Pancreas (tissue), 10 donors: ENCODE measurements at regions not wholly inside any gene's neighbourhood (a gene's known extent, or its start where the extent isn't known, plus 50 kb on each side); places are given as distances from the start of the nearest gene placed in this dataset.

Source experiments
- ATAC-seq, 4 donors: fragments of 200-7000 bp; cut with Tn5 transposase; one replicate each; pipeline versions ENCODE4 v1.8.0 to v1.9.1; 2020; ENCODE audit warnings: mild to moderate bottlenecking in 4 of 4, moderate library complexity in 4 of 4
- DNase-seq, 6 donors: peaks; one replicate each; pipeline ENCODE4 v3.0.0-alpha.2; 2020
- FAIRE-seq: peaks from 2 replicates; lab custom pipeline; 2012; peaks lifted over from hg19 to GRCh38; lab: Jason Lieb, UNC
- H3K27ac ChIP-seq, 4 donors: fragments of 200-600 bp; sonication (generic); 1 replicate in 3 of 4; 2 replicates in 1 of 4; pipeline versions ENCODE4 v1.5.0 to v1.8.0; 2020
- H3K27me3 ChIP-seq, 4 donors: fragments of 200-600 bp; one replicate each; pipeline ENCODE4 v1.8.0; 2021
- H3K36me3 ChIP-seq, 3 donors: fragments of 200-600 bp; sonication (generic) in 1 of 3; one replicate each; pipeline versions ENCODE4 v1.5.0 to v1.8.0; 2020 to 2021
- H3K4me1 ChIP-seq, 3 donors: fragments of 200-600 bp; one replicate each; pipeline ENCODE4 v1.8.0; 2021
- H3K4me3 ChIP-seq, 4 donors: fragments of 200-600 bp; sonication (generic) in 2 of 4; one replicate each; pipeline versions ENCODE4 v1.5.0 to v1.8.0; 2020 to 2021
- H3K9me3 ChIP-seq, 4 donors: fragments of 200-600 bp; one replicate each; pipeline ENCODE4 v1.8.0; 2021
- WGBS, 2 donors: extraction: QIAGEN DNeasy Blood & Tissue Kit; methylation state at CpG; one replicate each; pipeline ENCODE4 v1.1.7; 2013; 5-methylcytosine and 5-hydroxymethylcytosine counted together
- intact Hi-C, 3 donors: fragments of 100-400 bp; cut with DNase I; formaldehyde crosslinking; loops; one replicate each; pipeline versions ENCODE4 v1.11.1 to v1.14.2; 2022
- TF ChIP-seq, protein P1 (sequence below), 4 donors: fragments of 200-600 bp; sonication (generic) in 3 of 4; IDR thresholded peaks; one replicate each; pipeline versions ENCODE4 v1.5.0 to v1.8.0; 2021; ENCODE audit warnings: antibody characterized with exemption in 4 of 4
- donor health status: healthy with polysubstance abuse.
- donor health status: DM: no; HTN: no; CAD: no; lungs with moderate emphysema.
- donor health status: DM: no; HTN: no; CAD: no.
- donor health status: control.
- donor health status: control.
- donor health status: Bipolar disorder and iron deficiency.
- donor health status: DM: yes; HTN: yes; CAD: no.
- donor health status: DM: no; HTN: no; CAD: no.
- donor health status: DM: no; HTN: no; CAD: no.
- donor health status: DM: yes; HTN: yes; CAD: no.

DNA sequence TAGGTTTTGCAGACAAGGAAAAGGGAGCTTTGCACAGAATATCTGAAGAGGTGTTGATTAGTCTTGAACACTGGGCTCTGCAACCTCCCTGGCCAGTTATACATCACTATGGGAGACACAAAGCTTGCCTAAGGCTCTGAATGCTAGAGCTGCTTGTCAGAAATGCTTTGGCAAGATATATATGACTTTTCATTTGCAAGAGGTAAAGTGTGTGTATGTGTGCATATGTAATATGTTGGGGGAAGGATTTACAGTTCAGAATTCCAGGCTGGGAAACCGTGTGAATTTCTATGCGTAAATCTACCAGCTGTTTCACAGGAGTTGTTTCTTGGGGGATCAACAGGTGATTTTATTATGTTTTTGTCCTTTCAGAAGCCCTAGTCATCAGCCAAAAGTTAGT, 350.9 kb downstream of the TMEM114 start:
- Histone ChIP-seq H3K4me3 (no peak overlapping the region), H3K27me3 (no peaks in the 10 kb centered on the region), H3K4me1 (no peaks in the 10 kb centered on the region), H3K9me3 (no peaks in the 10 kb centered on the region), H3K36me3 (no peaks in the 10 kb centered on the region), H3K27ac (no peak overlapping the region)
- DNase-seq (no peak), ATAC-seq (no peak), FAIRE-seq (no peak)
- WGBS, 2 donors: 49% methylated on average over 2 of the region's 2 CpGs
- intact Hi-C loops: loop anchor here in 1 of 3 donors (10.0 kb wide), 1 partner anchor 55 kb away; no protein-coding TSS in a partner anchor
- TF ChIP-seq, protein P1, sequence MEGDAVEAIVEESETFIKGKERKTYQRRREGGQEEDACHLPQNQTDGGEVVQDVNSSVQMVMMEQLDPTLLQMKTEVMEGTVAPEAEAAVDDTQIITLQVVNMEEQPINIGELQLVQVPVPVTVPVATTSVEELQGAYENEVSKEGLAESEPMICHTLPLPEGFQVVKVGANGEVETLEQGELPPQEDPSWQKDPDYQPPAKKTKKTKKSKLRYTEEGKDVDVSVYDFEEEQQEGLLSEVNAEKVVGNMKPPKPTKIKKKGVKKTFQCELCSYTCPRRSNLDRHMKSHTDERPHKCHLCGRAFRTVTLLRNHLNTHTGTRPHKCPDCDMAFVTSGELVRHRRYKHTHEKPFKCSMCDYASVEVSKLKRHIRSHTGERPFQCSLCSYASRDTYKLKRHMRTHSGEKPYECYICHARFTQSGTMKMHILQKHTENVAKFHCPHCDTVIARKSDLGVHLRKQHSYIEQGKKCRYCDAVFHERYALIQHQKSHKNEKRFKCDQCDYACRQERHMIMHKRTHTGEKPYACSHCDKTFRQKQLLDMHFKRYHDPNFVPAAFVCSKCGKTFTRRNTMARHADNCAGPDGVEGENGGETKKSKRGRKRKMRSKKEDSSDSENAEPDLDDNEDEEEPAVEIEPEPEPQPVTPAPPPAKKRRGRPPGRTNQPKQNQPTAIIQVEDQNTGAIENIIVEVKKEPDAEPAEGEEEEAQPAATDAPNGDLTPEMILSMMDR (IDR thresholded peaks at IDR 0.05): no peak

DNA sequence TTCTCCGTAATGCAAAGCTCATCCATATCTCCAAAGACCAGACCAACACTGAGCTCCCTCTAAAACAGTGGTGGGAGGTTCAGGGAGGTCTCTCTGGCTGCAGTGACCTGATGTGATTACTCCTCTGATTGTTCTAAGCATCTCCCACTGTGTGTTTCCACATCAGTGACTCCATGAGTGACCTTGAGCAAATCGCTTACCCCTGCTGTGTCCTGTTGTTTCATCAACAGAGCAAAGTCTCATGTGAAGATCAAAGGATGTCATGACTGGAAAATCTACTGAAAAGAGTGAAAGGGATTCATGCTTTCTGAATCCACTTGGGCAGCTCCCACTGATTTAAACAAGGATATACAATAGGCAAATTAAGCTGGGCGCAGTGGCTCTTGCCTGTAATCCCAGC, 352.9 kb downstream of the TMEM114 start:
- H3K4me3 ChIP-seq: no peak overlapping the region
- WGBS, 2 donors: 78 to 79% methylated on average over 3 of the region's 3 CpGs
- H3K9me3 ChIP-seq: no peaks in the 10 kb centered on the region
- DNase-seq (no peak), ATAC-seq (no peak), FAIRE-seq (no peak)
- intact Hi-C loops: loop anchor here in 1 of 3 donors (10.0 kb wide), 1 partner anchor 57 kb away; no protein-coding TSS in a partner anchor
- no peak overlapping the region for H3K27ac ChIP-seq
- H3K27me3 ChIP-seq: no peaks in the 10 kb centered on the region
- no peaks in the 10 kb centered on the region for H3K36me3 ChIP-seq
- no peaks in the 10 kb centered on the region for H3K4me1 ChIP-seq
- TF ChIP-seq, protein P1 (IDR thresholded peaks at IDR 0.05): no peak

DNA sequence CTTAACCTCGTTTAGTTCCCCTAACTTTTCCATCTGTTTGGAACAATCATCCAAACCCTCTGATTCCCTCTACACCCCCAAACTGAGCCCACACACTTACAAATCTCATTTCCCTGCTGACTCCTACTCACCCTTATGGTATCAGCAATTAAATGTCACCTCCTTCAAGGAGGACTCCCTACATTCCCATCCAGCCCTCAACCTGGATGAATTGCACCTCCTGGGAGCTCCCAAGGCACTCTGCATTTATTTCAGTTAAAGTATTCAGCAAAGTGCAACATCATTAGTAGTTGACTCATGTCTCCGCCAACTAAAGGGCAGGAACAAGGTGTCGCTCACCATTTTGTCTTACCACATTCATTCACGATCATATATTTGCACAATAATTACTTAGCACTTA, 353.5 kb downstream of the TMEM114 start:
- H3K4me1 ChIP-seq: no peaks in the 10 kb centered on the region
- no peaks in the 10 kb centered on the region for H3K36me3 ChIP-seq
- intact Hi-C loops: loop anchor here in 1 of 3 donors (10.0 kb wide), 1 partner anchor 58 kb away; no protein-coding TSS in a partner anchor
- H3K27ac ChIP-seq: no peak overlapping the region
- DNase-seq (no peak), FAIRE-seq (no peak), ATAC-seq (no peak)
- 67 to 77% methylated on average over 4 of the region's 4 CpGs for WGBS, 2 donors
- H3K4me3 ChIP-seq: no peak overlapping the region
- H3K27me3 ChIP-seq: no peaks in the 10 kb centered on the region
- TF ChIP-seq, protein P1 (IDR thresholded peaks at IDR 0.05): no peak
- H3K9me3 ChIP-seq: no peaks in the 10 kb centered on the region

DNA sequence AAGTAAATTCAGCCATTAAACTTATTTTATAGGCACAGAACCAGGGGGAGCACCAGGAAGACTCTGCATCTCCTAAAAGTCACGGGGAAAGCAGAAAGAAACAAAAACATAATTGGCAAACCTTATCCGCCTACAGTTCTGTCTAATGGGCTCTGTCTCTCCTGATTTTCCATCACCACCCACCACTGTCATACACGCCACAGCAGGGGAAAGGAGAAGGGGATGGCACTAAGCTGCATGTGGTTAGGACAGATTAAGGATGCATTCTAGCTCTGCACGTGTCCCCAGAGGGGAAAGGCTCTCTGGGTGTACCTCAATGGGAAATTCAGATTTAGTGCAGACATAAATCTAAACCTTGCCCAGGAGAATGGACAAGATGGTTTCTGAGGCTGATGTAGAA, 359.8 kb downstream of the TMEM114 start:
- ATAC-seq (no peak), FAIRE-seq (no peak), DNase-seq (no peak)
- intact Hi-C loops: loop anchor here in 1 of 3 donors (10.0 kb wide), 1 partner anchor 64 kb away; no protein-coding TSS in a partner anchor
- 46 to 62% methylated on average over 4 of the region's 4 CpGs for WGBS, 2 donors
- H3K9me3 ChIP-seq: no peaks in the 10 kb centered on the region
- no peak overlapping the region for H3K4me3 ChIP-seq
- peaks cover 0 to 4% (median 0%) of the 10 kb centered on the region in 4 donors for H3K27me3 ChIP-seq
- no peaks in the 10 kb centered on the region for H3K4me1 ChIP-seq
- TF ChIP-seq, protein P1 (IDR thresholded peaks at IDR 0.05): no peak
- H3K36me3 ChIP-seq: no peaks in the 10 kb centered on the region
- H3K27ac ChIP-seq: no peak overlapping the region

DNA sequence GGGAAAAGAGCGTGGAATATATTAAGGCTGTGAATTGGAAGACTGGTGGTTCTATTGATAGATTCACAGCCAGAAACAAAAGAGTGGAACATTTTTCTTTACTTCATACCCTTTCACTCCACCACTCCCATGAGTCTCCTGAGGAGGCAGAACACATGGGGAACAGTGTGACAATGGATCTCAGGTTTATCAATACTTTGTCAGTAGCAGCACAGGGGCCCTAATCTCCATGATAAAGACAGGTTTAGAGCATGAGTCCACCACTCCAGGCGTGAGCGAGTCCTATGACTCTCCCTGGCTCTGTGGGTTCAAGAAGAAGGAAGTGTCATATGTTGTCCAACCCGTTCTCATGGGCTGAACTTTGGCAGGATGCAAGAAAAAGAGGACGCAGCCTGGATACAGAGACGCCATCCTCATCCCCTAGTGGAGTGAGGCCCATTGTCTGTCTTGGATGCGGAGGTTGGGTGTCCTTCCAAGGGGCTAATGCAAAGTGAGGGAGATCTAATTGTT, 361.2 kb downstream of the TMEM114 start:
- H3K9me3 ChIP-seq: no peaks in the 10 kb centered on the region
- ATAC-seq (no peak), FAIRE-seq (no peak), DNase-seq (no peak)
- H3K4me3 ChIP-seq: no peak overlapping the region
- no peak overlapping the region for H3K27ac ChIP-seq
- intact Hi-C loops: no loop called here
- H3K27me3 ChIP-seq: peaks cover 0 to 5% (median 0%) of the 10 kb centered on the region in 4 donors
- WGBS, 2 donors: 47 to 53% methylated on average over 7 of the region's 7 CpGs
- TF ChIP-seq, protein P1 (IDR thresholded peaks at IDR 0.05): no peak
- H3K4me1 ChIP-seq: no peaks in the 10 kb centered on the region
- H3K36me3 ChIP-seq: no peaks in the 10 kb centered on the region
